ENCODE measurements at regions not wholly inside any gene's neighbourhood (a gene's known extent, or its start where the extent isn't known, plus 50 kb on each side); places are given as distances from the start of the nearest gene placed in this dataset.

DNA sequence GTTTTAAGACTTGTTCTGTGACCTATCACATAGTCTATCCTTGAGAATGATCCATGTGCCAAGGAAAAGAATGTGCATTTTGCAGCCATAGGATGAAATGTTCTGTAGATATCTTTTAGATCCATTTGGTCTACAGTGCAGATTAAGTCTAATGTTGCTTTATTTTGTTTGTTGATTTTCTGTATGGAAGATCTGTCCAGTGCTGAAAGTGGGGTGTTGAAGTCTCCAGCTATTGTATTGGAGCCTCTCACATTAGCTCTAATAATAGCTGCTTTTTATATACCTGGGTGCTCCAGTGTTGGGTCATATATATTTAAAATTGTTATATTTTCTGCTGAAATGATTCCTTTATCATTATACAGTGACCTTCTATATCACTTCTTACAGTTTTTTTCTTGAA is 155.6 kb upstream of the MON1B start:
- TF ChIP-seq SIN3A (IDR thresholded peaks at IDR 0.05; ENCODE audit: borderline replicate concordance, insufficient read depth, low read length) (no peak), TAF1 (IDR thresholded peaks at IDR 0.05; ENCODE audit: borderline replicate concordance, insufficient read depth, low read length) (no peak)
- TF ChIP-seq, protein P1, sequence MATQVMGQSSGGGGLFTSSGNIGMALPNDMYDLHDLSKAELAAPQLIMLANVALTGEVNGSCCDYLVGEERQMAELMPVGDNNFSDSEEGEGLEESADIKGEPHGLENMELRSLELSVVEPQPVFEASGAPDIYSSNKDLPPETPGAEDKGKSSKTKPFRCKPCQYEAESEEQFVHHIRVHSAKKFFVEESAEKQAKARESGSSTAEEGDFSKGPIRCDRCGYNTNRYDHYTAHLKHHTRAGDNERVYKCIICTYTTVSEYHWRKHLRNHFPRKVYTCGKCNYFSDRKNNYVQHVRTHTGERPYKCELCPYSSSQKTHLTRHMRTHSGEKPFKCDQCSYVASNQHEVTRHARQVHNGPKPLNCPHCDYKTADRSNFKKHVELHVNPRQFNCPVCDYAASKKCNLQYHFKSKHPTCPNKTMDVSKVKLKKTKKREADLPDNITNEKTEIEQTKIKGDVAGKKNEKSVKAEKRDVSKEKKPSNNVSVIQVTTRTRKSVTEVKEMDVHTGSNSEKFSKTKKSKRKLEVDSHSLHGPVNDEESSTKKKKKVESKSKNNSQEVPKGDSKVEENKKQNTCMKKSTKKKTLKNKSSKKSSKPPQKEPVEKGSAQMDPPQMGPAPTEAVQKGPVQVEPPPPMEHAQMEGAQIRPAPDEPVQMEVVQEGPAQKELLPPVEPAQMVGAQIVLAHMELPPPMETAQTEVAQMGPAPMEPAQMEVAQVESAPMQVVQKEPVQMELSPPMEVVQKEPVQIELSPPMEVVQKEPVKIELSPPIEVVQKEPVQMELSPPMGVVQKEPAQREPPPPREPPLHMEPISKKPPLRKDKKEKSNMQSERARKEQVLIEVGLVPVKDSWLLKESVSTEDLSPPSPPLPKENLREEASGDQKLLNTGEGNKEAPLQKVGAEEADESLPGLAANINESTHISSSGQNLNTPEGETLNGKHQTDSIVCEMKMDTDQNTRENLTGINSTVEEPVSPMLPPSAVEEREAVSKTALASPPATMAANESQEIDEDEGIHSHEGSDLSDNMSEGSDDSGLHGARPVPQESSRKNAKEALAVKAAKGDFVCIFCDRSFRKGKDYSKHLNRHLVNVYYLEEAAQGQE (IDR thresholded peaks at IDR 0.05; ENCODE audit: insufficient read depth in 1 of 2, low read depth in 2 of 2, low read length in 2 of 2), result peak in 1 of 2 experiments; percentile 76; a peak in 2 of 4 replicates
